ENCODE measurements at regions not wholly inside any gene's neighbourhood (a gene's known extent, or its start where the extent isn't known, plus 50 kb on each side); places are given as distances from the start of the nearest gene placed in this dataset.

DNA sequence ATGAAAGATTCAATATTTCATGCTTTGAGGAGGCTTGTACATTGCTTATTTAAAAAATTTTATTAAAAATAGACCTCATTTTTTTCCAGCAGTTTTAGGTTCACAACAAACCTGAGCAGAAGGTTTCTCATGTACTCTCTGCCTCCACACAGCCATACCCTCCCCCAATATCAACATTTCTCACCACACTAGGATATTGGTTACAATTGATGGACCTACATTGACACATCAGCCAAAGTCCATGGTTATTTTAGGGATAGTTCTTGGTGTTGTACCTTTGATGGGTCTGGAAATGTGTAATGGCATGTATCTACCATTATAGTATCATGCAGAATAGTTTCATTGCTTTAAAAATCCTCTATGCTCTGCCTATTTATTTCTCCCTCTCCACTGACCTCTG is 611.0 kb downstream of the KCTD8 start:
- no peak for DNase-seq

DNA sequence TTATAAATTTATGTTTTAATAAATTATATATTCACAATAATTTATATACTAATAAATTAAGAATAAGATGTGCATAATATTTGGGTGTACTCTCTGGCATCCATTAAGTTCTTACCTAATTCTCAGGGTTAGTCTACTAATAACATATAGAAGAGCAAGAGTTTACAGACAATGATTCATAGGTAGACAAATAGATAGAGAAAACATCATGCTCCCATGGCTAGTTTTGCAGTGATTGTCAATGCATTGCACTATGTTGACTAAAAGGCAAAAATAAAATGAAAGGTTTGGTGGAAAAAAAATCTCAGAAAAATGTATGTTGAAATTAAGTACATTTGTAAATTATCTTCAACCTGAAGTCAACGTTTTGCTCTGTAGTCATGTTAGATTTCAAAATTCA is 606.0 kb downstream of the KCTD8 start:
- DNase-seq: no peak

DNA sequence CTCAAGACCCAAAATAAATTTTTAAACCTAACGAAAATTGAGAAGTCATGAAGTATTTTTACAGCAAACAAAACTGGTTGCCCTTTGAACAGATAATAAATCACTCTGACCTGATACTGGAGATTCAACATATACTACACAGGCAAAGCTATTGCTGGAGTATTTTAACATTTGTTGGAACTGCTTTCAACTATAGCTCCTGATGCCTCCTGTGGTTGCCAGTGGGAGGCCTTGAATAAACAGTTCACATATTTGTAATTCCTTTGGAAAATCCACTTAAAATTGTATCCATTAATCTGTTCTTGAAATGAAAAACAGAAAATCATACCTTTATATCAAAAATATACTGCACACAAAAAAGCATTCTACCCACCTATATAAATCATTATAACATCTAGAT is 605.1 kb downstream of the KCTD8 start:
- no peak for DNase-seq

DNA sequence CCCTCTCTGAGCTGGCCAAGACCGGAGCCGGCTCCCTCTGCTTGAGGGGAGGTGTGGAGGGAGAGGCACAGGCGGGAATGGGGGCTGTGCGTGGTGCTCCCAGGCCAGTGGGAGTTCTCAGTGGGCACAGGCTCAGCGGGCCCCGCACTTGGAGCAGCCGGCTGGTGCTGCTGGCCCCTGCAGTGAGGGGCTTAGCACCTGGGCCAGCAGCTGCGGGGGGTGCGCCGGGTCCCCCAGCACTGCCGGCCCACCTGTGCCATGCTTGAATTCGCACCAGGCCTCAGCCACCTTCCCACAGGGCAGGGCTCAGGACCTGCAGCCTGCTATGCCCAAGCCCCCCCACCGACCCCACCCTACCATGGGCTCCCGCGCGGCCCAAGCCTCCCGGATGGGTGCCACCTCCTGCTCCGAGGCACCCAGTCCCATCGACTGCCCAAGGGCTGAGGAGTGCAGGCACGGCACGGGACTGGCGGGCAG is 602.5 kb downstream of the KCTD8 start:
- no peak for DNase-seq

DNA sequence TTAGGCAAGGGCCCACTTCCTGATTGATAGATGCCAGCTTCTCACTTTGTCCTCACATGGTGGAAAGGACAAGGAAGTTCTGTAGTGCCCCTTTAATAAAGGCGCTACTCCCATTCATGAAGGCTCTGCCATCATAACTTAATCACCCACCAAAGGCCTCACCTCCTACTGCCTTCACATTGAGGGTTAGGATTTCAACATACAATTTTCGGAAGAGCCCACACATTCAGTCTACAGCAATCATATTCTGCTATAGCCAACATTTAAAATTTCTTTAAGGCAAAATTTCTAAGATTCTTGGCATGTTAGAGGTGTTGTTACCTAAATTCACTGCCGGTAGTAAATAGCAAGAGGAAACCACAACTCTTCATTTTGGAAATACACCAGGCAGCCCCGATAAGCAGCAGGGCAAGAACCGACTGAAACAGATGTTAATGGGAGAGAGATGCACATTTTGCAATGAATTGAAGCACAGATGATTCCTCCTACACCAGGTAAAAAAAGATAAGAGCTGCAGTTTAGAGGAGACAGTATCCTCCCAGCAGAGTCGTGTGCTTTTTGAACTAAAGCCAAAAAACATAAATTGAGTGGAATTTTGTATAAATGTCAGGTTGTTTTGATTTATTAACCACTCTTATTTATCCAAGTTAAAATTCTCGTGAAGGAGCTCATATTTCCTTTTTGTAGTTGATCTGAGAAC is 594.9 kb downstream of the KCTD8 start:
- no peak for DNase-seq

DNA sequence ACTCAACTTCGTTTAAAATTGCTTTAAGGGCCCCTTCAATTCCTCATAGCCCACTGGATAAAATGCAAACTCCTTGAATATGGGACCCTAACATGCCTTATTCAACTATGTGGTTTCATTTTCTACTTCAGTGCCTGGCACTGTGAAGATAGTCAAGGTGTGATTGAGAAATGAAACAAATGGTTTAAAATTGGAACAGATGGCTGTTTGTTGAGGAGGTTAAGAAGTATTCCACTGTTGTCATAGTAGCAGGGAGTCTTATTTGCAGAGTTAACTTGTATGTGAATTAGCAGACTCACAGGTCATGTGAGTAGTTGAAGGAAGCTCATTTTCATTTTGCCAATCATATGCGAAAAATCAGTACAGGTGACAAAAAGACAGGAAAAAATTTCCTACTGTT is 593.3 kb downstream of the KCTD8 start:
- no peak for DNase-seq

DNA sequence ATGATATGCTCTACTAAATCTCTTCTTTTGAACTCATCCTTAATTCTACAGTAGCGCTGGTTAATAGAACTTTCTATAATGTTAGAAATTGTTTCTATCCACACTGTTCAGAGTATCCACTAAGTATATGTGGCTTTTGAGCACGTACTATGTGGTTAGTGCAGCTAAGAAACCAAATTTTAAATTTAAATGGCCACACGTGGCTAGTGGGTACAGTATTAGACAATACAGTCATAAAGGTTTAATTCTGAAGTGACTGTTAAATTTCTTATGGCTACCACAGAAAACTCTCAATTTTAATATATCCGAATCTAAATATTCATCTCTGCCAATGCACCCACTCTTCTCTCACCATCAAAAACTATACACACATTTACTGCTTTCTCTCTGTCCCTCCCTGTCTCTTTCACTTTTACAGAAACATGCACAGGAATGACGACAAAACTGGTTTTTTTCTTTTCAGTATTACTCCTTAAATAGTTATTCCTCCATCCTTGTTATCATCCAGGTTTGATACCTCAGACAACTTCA is 583.9 kb downstream of the KCTD8 start:
- DNase-seq: no peak

DNA sequence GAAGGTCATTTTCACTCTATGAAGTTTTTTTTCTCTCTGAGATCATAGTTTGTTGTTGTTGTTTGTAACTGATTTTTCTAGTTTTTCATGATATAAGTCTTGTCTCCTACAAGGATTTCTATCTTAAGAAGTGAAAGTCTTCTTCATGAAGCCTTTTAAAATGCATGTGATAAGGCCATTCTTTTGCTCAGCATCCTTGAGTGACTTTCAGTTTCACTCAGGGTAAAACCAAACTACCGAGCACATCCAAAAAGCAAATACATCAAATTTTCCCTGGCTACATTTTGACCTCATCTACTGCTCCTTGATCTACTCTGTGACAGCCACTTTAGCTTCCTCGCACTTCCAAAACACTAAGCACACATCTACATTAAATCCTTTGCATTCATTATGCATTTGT is 580.7 kb downstream of the KCTD8 start:
- DNase-seq: no peak

DNA sequence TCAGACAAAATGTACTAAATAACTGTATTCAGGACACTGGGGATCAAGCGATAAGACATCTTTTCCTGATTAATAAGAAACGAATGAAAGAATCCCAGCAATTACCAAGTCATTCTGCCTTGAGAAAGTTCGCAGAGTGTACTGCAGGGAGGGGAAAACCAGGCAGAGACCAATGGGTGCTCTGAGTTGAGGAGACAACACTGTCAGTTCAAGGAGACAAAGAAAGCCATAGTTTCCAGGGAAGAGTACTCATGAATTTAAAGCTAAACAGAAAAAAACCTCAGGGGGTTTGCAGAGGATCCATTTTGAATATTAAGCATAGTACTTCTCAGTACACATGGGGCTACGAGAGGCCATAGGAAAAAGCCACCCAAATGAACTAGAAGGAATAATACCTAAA is 573.0 kb downstream of the KCTD8 start:
- DNase-seq: no peak

DNA sequence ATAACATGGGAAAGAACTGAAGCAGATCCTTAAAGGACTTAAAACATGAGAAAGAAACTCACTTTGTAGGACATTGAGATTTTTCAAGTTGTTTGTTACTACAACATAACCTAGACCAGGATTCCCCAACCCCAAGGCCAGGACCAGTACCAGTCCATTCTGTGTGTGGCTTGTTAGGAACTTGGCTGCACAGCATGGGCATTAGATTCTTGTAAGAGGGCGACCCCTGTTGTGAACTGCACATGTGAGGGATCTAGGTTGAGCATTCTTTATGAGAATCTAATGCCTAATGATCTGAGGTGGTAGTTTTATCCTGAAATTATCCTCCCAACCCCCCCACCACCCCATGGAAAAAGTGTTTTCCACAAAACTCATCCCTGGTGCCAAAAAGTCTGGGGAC is 566.1 kb downstream of the KCTD8 start:
- DNase-seq: no peak

DNA sequence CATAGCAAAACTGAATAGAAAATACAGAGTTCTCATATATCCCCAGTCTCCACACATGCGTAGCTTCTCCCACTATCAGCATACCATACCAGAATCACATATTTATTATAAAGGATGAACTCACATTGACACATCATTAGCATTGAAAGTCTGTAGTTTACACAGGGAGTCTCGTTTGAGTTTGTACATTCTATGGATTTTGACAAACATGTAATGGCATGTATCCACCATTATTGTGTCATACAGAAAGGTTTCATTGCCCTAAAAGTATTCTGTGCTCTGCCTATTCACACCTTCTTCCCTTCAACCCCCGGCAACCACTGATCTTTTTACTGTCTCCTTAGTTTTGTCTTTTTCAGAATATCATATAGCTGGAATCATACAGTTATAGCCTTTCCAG is 562.4 kb downstream of the KCTD8 start:
- DNase-seq: no peak

DNA sequence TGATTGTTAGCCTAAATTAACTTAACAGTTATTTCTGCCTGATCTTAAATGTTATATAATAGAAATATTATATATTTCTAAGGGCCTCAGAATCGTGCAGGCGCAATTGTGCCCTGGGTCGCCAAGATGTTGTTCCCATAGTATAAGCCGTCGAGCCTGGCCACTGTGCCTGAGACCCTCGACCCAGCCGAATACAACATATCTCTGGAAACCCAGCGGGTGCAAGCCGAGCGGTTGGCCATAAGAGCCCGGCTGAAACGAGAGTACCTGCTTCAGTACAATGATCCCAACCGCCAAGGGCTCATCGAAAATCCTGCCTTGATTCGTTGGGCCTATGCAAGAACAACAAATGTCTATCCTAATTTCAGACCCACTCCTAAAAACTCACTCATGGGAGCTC is 549.8 kb downstream of the KCTD8 start:
- no peak for DNase-seq

DNA sequence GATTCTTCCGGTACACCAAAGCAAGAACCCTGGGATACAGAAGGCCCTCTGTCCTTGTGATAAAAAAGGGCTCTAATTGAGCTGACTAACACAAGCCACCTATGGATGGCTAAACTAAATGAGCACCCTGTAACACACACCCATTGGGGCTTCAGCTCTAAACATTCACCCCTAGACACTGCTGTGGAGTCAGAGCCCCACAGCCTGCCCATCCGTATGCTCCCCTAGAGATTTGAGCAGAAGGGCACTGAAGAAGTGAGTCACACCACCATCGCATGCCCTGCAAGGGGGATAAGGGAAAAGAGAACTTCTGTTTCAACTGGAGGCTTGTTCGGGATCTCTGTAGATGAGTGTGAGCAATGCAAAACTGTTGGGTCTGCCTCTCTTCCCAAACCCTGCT is 545.2 kb downstream of the KCTD8 start:
- DNase-seq: no peak

DNA sequence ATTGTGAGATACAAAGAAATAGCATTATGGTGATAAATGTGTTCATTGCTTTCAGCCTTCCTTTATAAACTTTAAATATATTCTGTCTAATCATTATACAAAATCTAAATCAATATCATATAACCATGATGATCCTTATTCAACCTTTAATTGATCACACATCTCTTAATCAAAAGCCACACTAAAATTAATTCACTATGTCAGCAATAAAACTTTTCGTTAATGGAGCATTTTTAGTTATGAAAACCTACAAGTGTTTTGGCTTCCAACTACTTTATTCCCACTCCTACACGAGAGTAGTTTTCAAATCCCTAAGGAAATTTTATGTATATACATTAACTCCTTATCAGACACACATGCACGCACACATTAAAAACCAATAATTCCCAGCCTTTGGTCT is 530.2 kb downstream of the KCTD8 start:
- no peak for DNase-seq

DNA sequence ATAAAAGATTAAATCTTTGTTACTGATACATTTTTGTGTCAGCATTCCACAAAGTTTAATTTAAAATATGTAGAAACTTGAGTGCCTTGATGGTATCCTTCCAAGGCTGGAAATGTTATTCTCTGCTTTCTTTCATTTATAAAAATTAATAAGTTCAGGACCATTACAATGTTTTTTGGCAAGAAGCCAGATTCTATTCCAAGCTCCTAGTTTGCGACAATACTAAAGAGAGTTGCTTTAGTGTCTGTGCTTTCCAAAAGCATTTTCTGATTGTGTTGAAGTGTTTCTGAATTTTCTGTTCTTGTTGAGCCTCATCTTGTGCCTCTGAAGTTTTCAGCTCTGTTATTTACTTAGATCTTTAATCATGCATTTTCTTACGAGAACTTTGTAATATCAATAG is 516.2 kb downstream of the KCTD8 start:
- DNase-seq: no peak

DNA sequence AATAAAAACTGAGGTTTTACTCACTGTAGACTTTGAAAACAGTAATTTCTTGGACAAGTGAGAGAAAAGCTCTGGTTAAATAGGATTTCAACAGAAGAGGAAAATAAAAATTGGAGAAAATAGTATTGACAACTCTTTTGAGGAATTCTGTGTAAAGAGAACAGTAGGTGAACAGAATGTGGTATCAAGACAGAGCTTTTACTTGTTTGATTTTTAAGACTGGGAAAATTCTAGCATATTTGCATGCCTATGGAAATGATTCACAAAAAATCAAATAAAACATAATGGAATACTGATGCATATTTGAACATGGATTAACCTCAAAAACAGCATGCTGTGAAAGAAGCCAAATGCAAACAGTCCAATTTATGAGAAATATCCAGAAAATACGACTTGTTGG is 504.6 kb downstream of the KCTD8 start:
- DNase-seq: no peak

DNA sequence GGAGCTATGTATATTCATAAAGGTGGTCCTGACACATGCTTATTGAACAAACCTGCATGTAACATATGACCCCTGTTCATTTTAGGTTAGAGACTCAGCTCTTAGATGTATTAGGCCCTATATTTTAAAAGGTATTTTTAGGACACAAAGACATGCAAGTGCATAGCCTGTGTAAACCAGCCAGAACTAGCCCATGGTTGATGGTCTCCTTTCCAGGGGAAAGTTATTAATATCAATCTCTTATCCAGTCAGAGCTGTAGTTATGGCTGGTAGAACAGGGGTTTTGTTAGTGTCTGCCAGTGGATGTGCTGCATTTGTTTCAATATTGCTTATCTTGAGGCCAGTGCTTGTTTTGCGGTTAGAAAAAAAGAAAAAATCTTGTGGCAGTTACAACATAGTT is 488.6 kb downstream of the KCTD8 start:
- no peak for DNase-seq

DNA sequence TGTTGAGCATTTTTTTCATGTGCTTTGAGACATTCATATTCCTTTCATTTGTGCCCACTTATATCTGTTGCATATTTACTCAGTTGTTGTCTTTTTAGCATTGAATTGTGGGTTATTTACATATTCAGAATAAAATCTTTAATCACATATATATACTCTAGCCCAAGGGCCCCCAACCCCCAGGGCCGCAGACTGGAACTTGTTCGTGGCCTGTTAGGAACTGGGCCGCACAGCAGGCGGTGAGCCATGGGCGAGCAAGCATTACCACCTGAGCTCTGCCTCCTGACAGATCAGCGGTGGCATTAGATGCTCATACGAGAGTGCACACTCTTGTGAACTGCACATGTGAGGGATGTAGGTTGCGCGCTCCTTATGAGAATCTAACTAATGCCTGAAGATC is 480.6 kb downstream of the KCTD8 start:
- DNase-seq: no peak

DNA sequence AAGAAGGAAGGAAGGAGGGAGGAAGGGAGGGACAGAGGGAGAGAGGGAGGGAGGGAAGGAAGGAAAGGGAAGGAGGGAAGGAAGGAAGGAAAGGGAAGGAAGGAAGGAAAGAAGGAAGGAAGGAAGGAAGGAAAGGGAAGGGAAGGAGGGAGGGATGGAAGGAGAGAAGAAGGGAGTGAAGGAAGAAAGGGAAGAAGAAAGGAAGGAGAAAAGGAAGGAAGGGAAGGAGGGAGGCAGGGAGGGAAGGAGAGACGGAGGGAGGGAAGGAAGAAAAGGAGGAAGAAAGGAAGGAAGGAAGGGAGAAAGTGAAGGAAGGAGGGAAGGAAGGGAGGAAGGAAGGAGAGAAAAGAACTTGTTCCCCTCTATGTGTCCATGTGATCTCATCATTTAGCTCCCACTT is 465.0 kb downstream of the KCTD8 start:
- DNase-seq: no peak

DNA sequence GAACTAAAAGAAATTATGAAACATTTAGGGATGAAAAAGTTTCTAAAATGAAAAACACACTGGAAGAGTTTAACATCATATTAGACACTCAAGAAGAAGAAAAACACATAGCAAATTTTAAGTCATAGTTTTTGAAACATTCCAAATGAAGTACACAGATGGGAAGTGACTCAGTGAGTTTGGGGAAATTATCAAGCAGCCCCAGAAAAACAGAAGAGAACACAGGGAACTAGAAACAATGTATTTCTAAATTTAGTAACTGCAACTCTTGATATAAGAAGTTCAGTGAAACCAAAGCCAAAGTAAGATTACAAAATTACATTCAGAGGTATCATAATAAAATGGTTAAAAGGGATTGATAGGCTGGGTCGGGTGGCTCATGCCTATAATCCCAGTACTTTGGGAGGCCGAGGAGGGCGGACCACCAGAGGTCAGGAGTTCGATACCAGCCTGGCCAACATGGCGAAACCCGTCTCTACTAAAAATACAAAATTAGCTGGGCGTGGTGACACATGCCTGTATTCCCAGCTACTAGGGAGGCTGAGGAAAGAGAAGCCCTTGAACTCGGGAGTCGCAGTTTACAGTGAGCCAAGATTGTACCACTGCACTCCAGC is 461.2 kb downstream of the KCTD8 start:
- DNase-seq: no peak

DNA sequence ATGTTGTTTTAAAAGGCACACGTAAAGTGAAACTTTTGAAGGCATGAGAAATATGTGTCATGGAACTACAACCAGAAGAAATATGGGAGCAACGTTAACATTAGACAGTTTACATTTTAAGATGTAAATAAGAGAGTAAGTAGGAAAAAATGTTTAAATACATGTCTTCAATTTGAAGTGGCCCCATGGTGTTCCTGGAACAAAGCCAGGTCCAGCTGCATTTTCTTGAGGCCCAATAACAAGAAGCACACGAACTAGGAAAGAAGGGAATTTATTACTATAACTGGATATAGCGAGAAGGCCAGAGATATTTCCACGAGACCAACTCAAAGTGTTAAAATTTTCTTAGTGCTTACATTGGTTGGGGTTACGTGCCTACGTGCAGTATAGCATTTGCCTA is 458.1 kb downstream of the KCTD8 start:
- no peak for DNase-seq

DNA sequence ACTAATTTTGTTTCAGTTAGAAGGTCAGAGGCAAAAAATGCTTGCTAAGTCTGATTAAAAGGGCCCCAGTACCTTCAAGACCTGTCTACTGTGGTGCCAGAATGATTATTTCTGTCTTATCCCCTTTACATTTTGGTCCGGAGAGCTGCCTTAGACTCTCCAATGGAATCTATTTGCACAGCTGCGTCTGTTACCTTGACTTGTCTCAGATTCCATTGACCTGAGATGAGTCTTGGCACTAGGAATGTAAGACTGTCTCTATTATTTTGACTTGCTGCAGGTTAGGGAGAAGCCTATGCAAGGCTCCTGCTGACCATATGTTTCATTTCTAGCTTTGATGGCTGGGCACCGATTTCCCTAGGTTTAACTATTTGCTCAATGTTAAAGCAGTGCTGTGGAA is 457.6 kb downstream of the KCTD8 start:
- no peak for DNase-seq

DNA sequence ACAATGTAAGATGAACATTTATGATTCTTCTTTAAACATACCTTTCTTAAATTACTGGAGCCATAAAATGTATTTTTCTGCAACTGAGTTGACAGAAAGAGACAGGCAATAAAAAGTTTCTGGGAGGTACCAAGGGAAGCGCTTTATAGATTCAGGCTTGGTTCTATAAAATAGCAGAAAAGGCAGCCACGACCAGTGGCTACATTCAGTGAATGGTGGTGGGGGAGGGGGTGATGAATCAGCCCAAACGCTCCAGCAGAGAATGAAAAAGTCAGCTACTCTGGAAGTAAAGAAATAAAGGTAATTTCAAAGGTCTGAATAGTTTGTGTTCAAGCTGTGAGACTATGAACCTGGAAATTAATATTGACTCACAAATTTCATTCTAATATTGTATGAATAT is 456.1 kb downstream of the KCTD8 start:
- no peak for DNase-seq

DNA sequence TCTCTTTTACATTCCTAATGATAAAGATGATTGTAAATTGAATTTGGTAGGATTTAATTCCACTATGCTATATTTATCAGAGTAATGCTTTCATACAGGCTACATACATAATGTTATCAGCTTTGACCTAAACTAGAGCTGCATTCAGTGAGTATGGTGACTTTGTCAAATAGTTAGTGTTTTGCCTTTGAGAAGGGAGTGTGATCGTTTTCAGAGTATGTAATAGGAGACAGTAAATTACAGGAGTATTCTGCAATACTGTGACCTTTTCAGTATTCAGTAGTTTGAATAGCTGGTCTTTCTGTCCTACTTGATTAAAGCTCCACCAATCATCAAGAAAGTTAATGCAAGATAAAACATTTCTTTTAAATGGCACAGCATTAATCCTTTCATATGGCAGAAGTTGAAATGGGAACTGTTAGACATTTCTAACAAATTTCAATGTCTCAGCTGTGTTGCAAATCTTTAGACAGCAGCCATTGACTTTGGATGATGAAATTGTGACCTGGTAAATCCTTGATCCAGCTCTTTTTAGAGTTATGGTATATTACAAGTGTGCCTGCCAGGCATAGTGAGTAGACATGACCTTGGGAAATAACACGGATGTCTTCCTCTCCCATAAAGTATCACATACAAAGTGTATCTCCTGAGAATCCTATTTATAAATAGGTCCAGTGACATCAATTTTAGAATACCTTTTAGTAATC is 455.3 kb downstream of the KCTD8 start:
- no peak for DNase-seq
